SU-DHL-6 (cell line): ENCODE measurements at regions not wholly inside any gene's neighbourhood (a gene's known extent, or its start where the extent isn't known, plus 50 kb on each side); places are given as distances from the start of the nearest gene placed in this dataset.

Source experiments
- CTCF ChIP-seq: fragments of 200-600 bp; sonication (generic); IDR thresholded peaks from one replicate; pipeline ENCODE4 v1.5.1; 2017; ENCODE audit warnings: antibody characterized with exemption, mild to moderate bottlenecking, low read length, moderate library complexity; ENCODE audit not compliant: insufficient read depth, poor library complexity, severe bottlenecking
- EZH2phosphoT487 ChIP-seq: fragments of 200-600 bp; sonication (generic), shearing (Covaris generic); conservative IDR thresholded peaks from 2 replicates; pipeline ENCODE4 v1.6.1; 2018; ENCODE audit warnings: mild to moderate bottlenecking, antibody characterized with exemption, low read length, moderate library complexity, mixed read lengths

DNA sequence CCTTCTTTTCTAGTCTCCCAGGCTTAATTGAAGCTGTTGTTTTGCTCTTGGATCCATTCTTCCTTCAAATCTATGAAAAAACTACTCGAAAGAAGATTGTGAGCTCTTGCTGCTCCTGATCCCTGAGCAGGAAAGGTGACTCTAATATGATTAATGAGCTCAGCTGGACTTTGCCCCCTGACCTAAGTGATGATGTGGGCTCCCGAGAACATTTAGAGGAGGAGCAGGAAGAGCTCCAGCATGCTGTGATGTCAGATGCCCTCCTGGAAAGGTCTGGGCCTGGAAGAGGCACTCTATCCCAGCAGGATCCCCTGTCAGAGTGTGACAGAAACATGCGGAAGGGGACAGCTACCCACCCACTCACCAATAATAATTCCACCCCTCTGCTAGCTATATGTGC lies 117.9 kb upstream of the PELI1 start:
- no peak for TF ChIP-seq CTCF
- no peak for TF ChIP-seq EZH2phosphoT487
